H9 (cell line): ENCODE measurements at regions not wholly inside any gene's neighbourhood (a gene's known extent, or its start where the extent isn't known, plus 50 kb on each side); places are given as distances from the start of the nearest gene placed in this dataset.

ENCODE experiments used
- DNase-seq: peaks from one replicate; pipeline ENCODE4 v3.0.0-alpha.2; 2017
- H2AFZ ChIP-seq: one replicate; pipeline ENCODE4 v1.6.1; 2013; ENCODE audit warnings: mild to moderate bottlenecking, low read length, control low read depth, moderate library complexity
- H2AK5ac ChIP-seq: 2 replicates; pipeline ENCODE4 v1.6.1; 2013; ENCODE audit warnings: low read length, control low read depth, mixed read lengths; ENCODE audit not compliant: insufficient read length
- H2BK120ac ChIP-seq: one replicate; pipeline ENCODE4 v1.6.1; 2013; ENCODE audit warnings: low read depth, mild to moderate bottlenecking, low read length, control low read depth, inconsistent platforms; ENCODE audit not compliant: poor library complexity, severe bottlenecking
- H2BK12ac ChIP-seq: 2 replicates; pipeline ENCODE4 v1.6.1; 2013; ENCODE audit warnings: low read length, control low read depth, mixed read lengths, low read depth; ENCODE audit not compliant: insufficient read length
- H2BK15ac ChIP-seq: 2 replicates; pipeline ENCODE4 v1.6.1; 2013; ENCODE audit warnings: low read depth, low read length, control low read depth
- H2BK20ac ChIP-seq: one replicate; pipeline ENCODE4 v1.6.1; 2013; ENCODE audit warnings: low read depth, mild to moderate bottlenecking, low read length, control low read depth, inconsistent platforms; ENCODE audit not compliant: poor library complexity, severe bottlenecking
- H2BK5ac ChIP-seq: 2 replicates; pipeline ENCODE4 v1.6.1; 2013; ENCODE audit warnings: low read length, control low read depth, mixed read lengths; ENCODE audit not compliant: insufficient read length
- H3K14ac ChIP-seq: 2 replicates; pipeline ENCODE4 v1.6.1; 2013; ENCODE audit warnings: low read length, control low read depth; ENCODE audit not compliant: insufficient read depth
- H3K18ac ChIP-seq: 2 replicates; pipeline ENCODE4 v1.6.1; 2013; ENCODE audit warnings: low read depth, mild to moderate bottlenecking, mixed read lengths, low read length, control low read depth; ENCODE audit not compliant: insufficient read length
- H3K23ac ChIP-seq: 2 replicates; pipeline ENCODE4 v1.6.1; 2013; ENCODE audit warnings: low read length, control low read depth, mixed read lengths, low read depth; ENCODE audit not compliant: insufficient read length
- H3K23me2 ChIP-seq: 2 replicates; pipeline ENCODE4 v1.6.1; 2013; ENCODE audit warnings: low read depth, mild to moderate bottlenecking, mixed read lengths, low read length, control low read depth; ENCODE audit not compliant: insufficient read length, poor library complexity, severe bottlenecking
- H3K27ac ChIP-seq: 2 replicates; pipeline ENCODE4 v1.5.1; 2013; ENCODE audit warnings: low read length, control low read depth, mixed read lengths, low read depth; ENCODE audit not compliant: insufficient read length
- H3K27me3 ChIP-seq: 2 replicates; pipeline ENCODE4 v1.6.1; 2013; ENCODE audit warnings: low read length, control low read depth, inconsistent platforms; ENCODE audit not compliant: insufficient read depth
- H3K4ac ChIP-seq: 2 replicates; pipeline ENCODE4 v1.6.1; 2013; ENCODE audit warnings: low read depth, mild to moderate bottlenecking, control low read depth, inconsistent platforms, low read length, moderate library complexity
- H3K4me1 ChIP-seq: 2 replicates; pipeline ENCODE4 v1.6.1; 2013; ENCODE audit warnings: low read length, control low read depth, inconsistent platforms; ENCODE audit not compliant: insufficient read depth
- H3K4me2 ChIP-seq: 2 replicates; pipeline ENCODE4 v1.6.1; 2013; ENCODE audit warnings: low read length, control low read depth, mixed read lengths; ENCODE audit not compliant: insufficient read length, insufficient read depth
- H3K56ac ChIP-seq: 2 replicates; pipeline ENCODE4 v1.6.1; 2013; ENCODE audit warnings: low read depth, mild to moderate bottlenecking, mixed read lengths, low read length, control low read depth; ENCODE audit not compliant: insufficient read length
- H3K79me1 ChIP-seq: 2 replicates; pipeline ENCODE4 v1.6.1; 2013; ENCODE audit warnings: low read depth, mild to moderate bottlenecking, moderate library complexity, low read length, control low read depth, inconsistent platforms; ENCODE audit not compliant: insufficient read depth, poor library complexity, severe bottlenecking
- H3K79me2 ChIP-seq: 2 replicates; pipeline ENCODE4 v1.6.1; 2013; ENCODE audit warnings: low read length, control low read depth, inconsistent platforms; ENCODE audit not compliant: insufficient read depth
- H3K9ac ChIP-seq: 2 replicates; pipeline ENCODE4 v1.6.1; 2013; ENCODE audit warnings: low read length, control low read depth, mixed read lengths; ENCODE audit not compliant: insufficient read length; ENCODE audit errors: extremely low read depth
- H3K9me3 ChIP-seq: one replicate; pipeline ENCODE4 v1.6.1; 2013; ENCODE audit warnings: low read depth, low read length, inconsistent platforms; ENCODE audit not compliant: control insufficient read depth
- H3T11ph ChIP-seq: one replicate; pipeline ENCODE4 v1.6.1; 2013; ENCODE audit warnings: mild to moderate bottlenecking, low read length, control low read depth, inconsistent platforms
- H4K20me1 ChIP-seq: one replicate; pipeline ENCODE4 v1.6.1; 2013; ENCODE audit not compliant: control insufficient read depth, insufficient read length, insufficient read depth
- H4K5ac ChIP-seq: 2 replicates; pipeline ENCODE4 v1.6.1; 2013; ENCODE audit warnings: low read depth, mild to moderate bottlenecking, mixed read lengths, low read length, control low read depth; ENCODE audit not compliant: insufficient read length
- H4K8ac ChIP-seq: replicated peaks from 2 replicates; pipeline ENCODE4 v1.6.1; 2013; ENCODE audit warnings: low read length, control low read depth, mixed read lengths, low read depth; ENCODE audit not compliant: insufficient read length
- H4K91ac ChIP-seq: 2 replicates; pipeline ENCODE4 v1.6.1; 2013; ENCODE audit warnings: low read depth, mild to moderate bottlenecking, moderate library complexity, mixed read lengths, low read length, control low read depth; ENCODE audit not compliant: insufficient read length
- H3K27ac Mint-ChIP-seq, 3 experiments: 2 replicates in 2 of 3; 3 replicates in 1 of 3; pipeline ENCODE4 v1.8.0; 2020 to 2021; ENCODE audit warnings: mixed read lengths in 3 of 3, mild to moderate bottlenecking in 1 of 3, moderate library complexity in 1 of 3
- H3K27me3 Mint-ChIP-seq: 2 replicates; pipeline ENCODE4 v1.8.0; 2021; ENCODE audit warnings: low read depth, mild to moderate bottlenecking, moderate library complexity, mixed read lengths
- H3K36me3 Mint-ChIP-seq, 3 experiments: 2 replicates in 2 of 3; 3 replicates in 1 of 3; pipeline ENCODE4 v1.8.0; 2020 to 2021; ENCODE audit warnings: low read depth in 3 of 3, mixed read lengths in 3 of 3; ENCODE audit not compliant: insufficient read depth in 1 of 3
- H3K4me1 Mint-ChIP-seq, 2 experiments: 2 replicates each; pipeline ENCODE4 v1.8.0; 2020; ENCODE audit warnings: mixed read lengths in 2 of 2
- H3K4me3 Mint-ChIP-seq, 2 experiments: 2 replicates in 1 of 2; 3 replicates in 1 of 2; pipeline ENCODE4 v1.8.0; 2020 to 2021; ENCODE audit warnings: mild to moderate bottlenecking in 2 of 2, mixed read lengths in 2 of 2, moderate library complexity in 1 of 2
- H3K9me3 Mint-ChIP-seq, 2 experiments: 2 replicates in 1 of 2; 3 replicates in 1 of 2; pipeline ENCODE4 v1.8.0; 2020; ENCODE audit warnings: mild to moderate bottlenecking in 2 of 2, mixed read lengths in 2 of 2, moderate library complexity in 1 of 2
- CTCF ChIP-seq: fragments of 200-600 bp; sonication (generic); conservative IDR thresholded peaks from 3 replicates; pipeline ENCODE4 v1.8.0; 2021; ENCODE audit warnings: antibody characterized with exemption, mild to moderate bottlenecking
- WGBS: extraction: QIAGEN DNeasy Blood & Tissue Kit; methylation state at CpG from one replicate; pipeline ENCODE4 v1.1.7; 2013; ENCODE audit warnings: missing lambda C conversion rate, low lambda C conversion rate, mixed read lengths; ENCODE audit not compliant: insufficient read length; ENCODE audit errors: extremely low coverage; 5-methylcytosine and 5-hydroxymethylcytosine counted together

- H3K27me3 Mint-ChIP-seq, result no peaks in the 10 kb centered on the region
- H3K4me3 Mint-ChIP-seq, result no peak overlapping the region
Observed at GRCh38 chr3:153055217-153055616, 106.8 kb upstream of the RAP2B start.

More at GRCh38 chr3:153055217-153055616, 106.8 kb upstream of the RAP2B start:
- H2BK15ac ChIP-seq, result no peak overlapping the region
- H2AK5ac ChIP-seq, result no peak overlapping the region
- no peaks in the 10 kb centered on the region for H3K23me2 ChIP-seq
- H3K79me2 ChIP-seq, result no peaks in the 10 kb centered on the region
- no peaks in the 10 kb centered on the region for H3K4me1 ChIP-seq
- H3K9me3 ChIP-seq, result no peaks in the 10 kb centered on the region
- no peak overlapping the region for H3K14ac ChIP-seq
- H3K9me3 Mint-ChIP-seq, result no peaks in the 10 kb centered on the region
- no peak overlapping the region for H3K56ac ChIP-seq
- no peak overlapping the region for H3K27ac ChIP-seq
- no peaks in the 10 kb centered on the region; a peak in 1 of 4 replicates for H3K4me1 Mint-ChIP-seq
- no peaks in the 10 kb centered on the region for H3K79me1 ChIP-seq
- no peak overlapping the region for H3K18ac ChIP-seq
- no peak overlapping the region for H4K8ac ChIP-seq
- no peak overlapping the region for H2BK120ac ChIP-seq
- H3K36me3 Mint-ChIP-seq, result no peaks in the 10 kb centered on the region
- no peak overlapping the region for H2BK12ac ChIP-seq
- H3K9ac ChIP-seq, result no peak overlapping the region
- no peaks in the 10 kb centered on the region for H4K20me1 ChIP-seq
- WGBS, result no CpG with 5 or more reads among the region's 5 CpGs
- H3K23ac ChIP-seq, result no peak overlapping the region
- no peak overlapping the region for H2BK20ac ChIP-seq
- H3K4ac ChIP-seq, result no peak overlapping the region
- no peaks in the 10 kb centered on the region for H3K27me3 ChIP-seq
- no peak for TF ChIP-seq CTCF
- H2AFZ ChIP-seq, result no peak overlapping the region
- H2BK5ac ChIP-seq, result no peak overlapping the region
- no peak overlapping the region for H4K91ac ChIP-seq
- DNase-seq, result no peak
- H3K27ac Mint-ChIP-seq, result no peak overlapping the region; a peak in 1 of 7 replicates
- H3T11ph ChIP-seq, result no peak overlapping the region
- H4K5ac ChIP-seq, result no peak overlapping the region
- H3K4me2 ChIP-seq, result no peak overlapping the region
